ENCODE measurements at regions not wholly inside any gene's neighbourhood (a gene's known extent, or its start where the extent isn't known, plus 50 kb on each side); places are given as distances from the start of the nearest gene placed in this dataset.
A peak's percentile ranks its signal among the peaks of the same experiment; 100 is the strongest.
"Not testable (repeated sequence)": the region's sequence is repeated elsewhere in the genome, so short reads cannot be mapped to it uniquely, and the experiment has no call there.

- no peak for DNase-seq
Measured at GRCh38 chr6:4224067-4224978, 88.9 kb upstream of the ECI2 start.

- DNase-seq, result no peak
Measured at GRCh38 chr6:4220558-4220957, 85.2 kb upstream of the ECI2 start.

GRCh38 chr6:4218619-4219317 lies 83.4 kb upstream of the ECI2 start:
- DNase-seq, result not testable (repeated sequence)

GRCh38 chr6:4212588-4212987 lies 77.2 kb upstream of the ECI2 start:
- no peak for DNase-seq

GRCh38 chr6:4210629-4211419 lies 75.4 kb upstream of the ECI2 start:
- DNase-seq, result peak; percentile 18

GRCh38 chr6:4209196-4209595 lies 73.8 kb upstream of the ECI2 start:
- DNase-seq, result no peak

GRCh38 chr6:4208158-4208557 lies 72.8 kb upstream of the ECI2 start:
- no peak for DNase-seq

- not testable (repeated sequence) for DNase-seq
Measured at GRCh38 chr6:4203642-4204417, 68.5 kb upstream of the ECI2 start.

GRCh38 chr6:4192627-4193026 lies 57.3 kb upstream of the ECI2 start:
- no peak for DNase-seq

- DNase-seq, result no peak
Measured at GRCh38 chr6:4192173-4192572, 56.8 kb upstream of the ECI2 start.

- no peak for DNase-seq
Measured at GRCh38 chr6:4191271-4191721, 55.9 kb upstream of the ECI2 start.

- no peak for DNase-seq
Measured at GRCh38 chr6:4189249-4189648, 53.9 kb upstream of the ECI2 start.

- no peak for DNase-seq
Measured at GRCh38 chr6:4188801-4189200, 53.4 kb upstream of the ECI2 start.

GRCh38 chr6:4187480-4187879 lies 52.1 kb upstream of the ECI2 start:
- no peak for DNase-seq

- no peak for DNase-seq
Measured at GRCh38 chr6:4186385-4186784, 51.0 kb upstream of the ECI2 start.

- DNase-seq, result no peak
Measured at GRCh38 chr6:4185846-4186245, 50.5 kb upstream of the ECI2 start.

GRCh38 chr6:4185419-4185818 lies 50.0 kb upstream of the ECI2 start:
- no peak for DNase-seq

Measured in activated effector memory CD4-positive, alpha-beta T cell treated with Interleukin-2 at 50 U/mL for 16 hours (primary cell).